ENCODE measurements at regions not wholly inside any gene's neighbourhood (a gene's known extent, or its start where the extent isn't known, plus 50 kb on each side); places are given as distances from the start of the nearest gene placed in this dataset.

DNA sequence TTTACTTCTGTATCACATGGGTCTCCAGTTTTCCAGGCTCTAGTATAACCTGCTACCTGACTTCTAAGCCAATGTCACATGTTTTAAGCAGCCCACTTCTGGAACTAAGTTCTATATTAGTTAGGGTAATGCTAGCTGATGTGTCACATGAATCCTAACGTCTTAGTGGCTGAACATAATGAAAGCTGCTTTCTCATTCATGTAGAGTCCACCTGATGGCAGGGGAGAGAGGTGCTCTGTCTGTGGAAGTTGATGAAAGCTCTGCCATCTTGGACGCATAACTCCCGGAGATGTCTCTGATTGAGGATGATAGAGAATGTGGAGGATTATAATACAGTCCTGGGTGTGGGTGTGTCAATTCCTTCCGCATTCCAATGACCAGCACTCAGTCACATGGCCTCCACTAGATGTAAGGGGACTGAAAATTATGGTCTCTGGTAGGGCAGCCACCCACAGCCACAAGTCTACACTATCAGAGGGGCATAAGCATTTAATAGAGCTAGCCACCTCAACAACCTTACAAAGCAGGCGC lies 234.4 kb upstream of the CRY1 start:
- Histone ChIP-seq H3K27ac (ENCODE audit: low read depth, low read length) (no peak overlapping the region), H3K27me3 (ENCODE audit: control insufficient read depth in 1 of 2, insufficient read depth in 2 of 2, low read length in 2 of 2) (peaks cover 11 to 15% of the 10 kb centered on the region in 2 donors), H3K4me3 (ENCODE audit: low read depth in 1 of 2, low read length in 2 of 2) (no peak overlapping the region), H3K36me3 (ENCODE audit: control insufficient read depth in 1 of 2, insufficient read depth in 2 of 2, low read length in 2 of 2) (no peaks in the 10 kb centered on the region), H3K4me1 (ENCODE audit: control insufficient read depth in 1 of 2, insufficient read depth in 2 of 2, low read length in 2 of 2) (no peaks in the 10 kb centered on the region), H3K9ac (ENCODE audit: low read depth in 1 of 2, low read length in 2 of 2) (no peak overlapping the region), H3K9me3 (ENCODE audit: control insufficient read depth in 1 of 2, low read length in 2 of 2) (no peaks in the 10 kb centered on the region)

GRCh38 chr12:107328442-107329133 lies 235.2 kb upstream of the CRY1 start:
- no peaks in the 10 kb centered on the region for H3K4me1 ChIP-seq (ENCODE audit: control insufficient read depth in 1 of 2, insufficient read depth in 2 of 2, low read length in 2 of 2)
- no peaks in the 10 kb centered on the region for H3K9me3 ChIP-seq (ENCODE audit: control insufficient read depth in 1 of 2, low read length in 2 of 2)
- peaks cover 4 to 8% of the 10 kb centered on the region in 2 donors for H3K27me3 ChIP-seq (ENCODE audit: control insufficient read depth in 1 of 2, insufficient read depth in 2 of 2, low read length in 2 of 2)
- H3K36me3 ChIP-seq (ENCODE audit: control insufficient read depth in 1 of 2, insufficient read depth in 2 of 2, low read length in 2 of 2): no peaks in the 10 kb centered on the region
- no peak overlapping the region for H3K27ac ChIP-seq (ENCODE audit: low read depth, low read length)
- H3K9ac ChIP-seq (ENCODE audit: low read depth in 1 of 2, low read length in 2 of 2): no peak overlapping the region
- no peak overlapping the region for H3K4me3 ChIP-seq (ENCODE audit: low read depth in 1 of 2, low read length in 2 of 2)

DNA sequence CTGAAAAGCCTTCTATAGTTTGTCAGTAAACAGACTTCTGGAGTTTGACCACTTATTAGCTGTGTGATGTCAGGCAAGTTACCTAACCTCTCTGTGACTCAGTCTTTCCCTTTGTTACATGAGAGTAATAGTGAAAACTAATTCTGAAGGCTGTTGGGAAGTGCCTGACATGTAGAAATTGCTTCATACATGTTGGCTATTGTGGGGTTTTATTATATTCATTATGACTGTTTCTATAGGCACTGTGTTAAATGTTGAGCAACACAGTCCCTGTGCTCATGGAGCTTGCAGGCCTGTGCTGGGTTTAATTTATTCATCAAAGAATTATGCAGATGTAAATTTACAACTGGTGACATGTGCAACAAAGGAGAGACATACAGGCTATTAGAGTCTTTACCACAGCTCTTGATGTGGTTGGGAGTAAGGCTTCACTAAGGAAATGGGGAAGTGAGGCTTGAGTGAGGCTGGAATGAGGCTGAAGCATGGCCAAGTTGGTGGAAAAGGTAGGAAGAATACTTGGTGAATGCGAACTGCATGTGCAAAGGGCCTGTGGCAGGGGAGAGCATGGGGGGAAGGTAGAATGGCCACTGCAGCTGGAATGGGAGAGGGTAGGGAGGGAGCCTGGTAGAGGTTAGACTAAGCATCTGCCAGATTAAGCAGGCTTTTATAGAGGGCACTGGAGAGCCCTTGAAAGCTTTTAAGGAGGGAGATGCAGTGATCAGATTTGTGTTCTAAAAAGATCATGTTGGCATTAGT lies 236.4 kb upstream of the CRY1 start:
- H3K27ac ChIP-seq (ENCODE audit: low read depth, low read length): no peak overlapping the region
- H3K4me1 ChIP-seq (ENCODE audit: control insufficient read depth in 1 of 2, insufficient read depth in 2 of 2, low read length in 2 of 2): no peaks in the 10 kb centered on the region
- H3K4me3 ChIP-seq (ENCODE audit: low read depth in 1 of 2, low read length in 2 of 2): no peak overlapping the region
- H3K9ac ChIP-seq (ENCODE audit: low read depth in 1 of 2, low read length in 2 of 2): no peak overlapping the region
- H3K9me3 ChIP-seq (ENCODE audit: control insufficient read depth in 1 of 2, low read length in 2 of 2): no peaks in the 10 kb centered on the region
- peaks cover 4 to 6% of the 10 kb centered on the region in 2 donors for H3K27me3 ChIP-seq (ENCODE audit: control insufficient read depth in 1 of 2, insufficient read depth in 2 of 2, low read length in 2 of 2)
- no peaks in the 10 kb centered on the region for H3K36me3 ChIP-seq (ENCODE audit: control insufficient read depth in 1 of 2, insufficient read depth in 2 of 2, low read length in 2 of 2)

GRCh38 chr12:107330831-107331431 lies 237.6 kb upstream of the CRY1 start:
- Histone ChIP-seq H3K36me3 (ENCODE audit: control insufficient read depth in 1 of 2, insufficient read depth in 2 of 2, low read length in 2 of 2) (no peaks in the 10 kb centered on the region), H3K4me3 (ENCODE audit: low read depth in 1 of 2, low read length in 2 of 2) (no peak overlapping the region), H3K4me1 (ENCODE audit: control insufficient read depth in 1 of 2, insufficient read depth in 2 of 2, low read length in 2 of 2) (no peaks in the 10 kb centered on the region), H3K9ac (ENCODE audit: low read depth in 1 of 2, low read length in 2 of 2) (no peak overlapping the region), H3K27ac (ENCODE audit: low read depth, low read length) (no peak overlapping the region), H3K9me3 (ENCODE audit: control insufficient read depth in 1 of 2, low read length in 2 of 2) (no peaks in the 10 kb centered on the region), H3K27me3 (ENCODE audit: control insufficient read depth in 1 of 2, insufficient read depth in 2 of 2, low read length in 2 of 2) (peaks cover 4 to 6% of the 10 kb centered on the region in 2 donors)

- no peak overlapping the region for H3K27ac ChIP-seq (ENCODE audit: low read depth, low read length)
These were observed 238.1 kb upstream of the CRY1 start for GRCh38 chr12:107331471-107331870.

DNA sequence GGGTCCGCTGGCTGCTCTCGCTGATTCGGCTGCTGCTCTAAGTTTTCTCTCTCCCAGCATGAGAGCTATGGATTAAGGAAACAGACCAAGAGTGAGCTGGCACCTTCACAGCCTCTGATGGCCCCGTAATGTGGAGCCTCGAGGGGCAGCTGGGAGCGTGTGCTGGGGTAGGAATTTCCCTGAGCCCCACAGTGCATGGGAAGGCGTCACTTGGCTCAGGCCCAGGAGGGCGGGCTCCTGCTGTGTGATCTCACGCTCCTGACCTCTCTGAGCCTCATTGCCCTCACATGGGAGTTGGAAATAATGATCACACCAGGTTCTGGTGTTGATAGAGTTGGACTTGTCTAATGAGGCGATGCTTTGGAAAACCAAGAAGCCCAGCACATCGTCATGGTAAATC lies 238.6 kb upstream of the CRY1 start:
- Histone ChIP-seq H3K4me3 (ENCODE audit: low read depth in 1 of 2, low read length in 2 of 2) (no peak overlapping the region), H3K27me3 (ENCODE audit: control insufficient read depth in 1 of 2, insufficient read depth in 2 of 2, low read length in 2 of 2) (peaks cover 4 to 6% of the 10 kb centered on the region in 2 donors), H3K4me1 (ENCODE audit: control insufficient read depth in 1 of 2, insufficient read depth in 2 of 2, low read length in 2 of 2) (no peaks in the 10 kb centered on the region), H3K36me3 (ENCODE audit: control insufficient read depth in 1 of 2, insufficient read depth in 2 of 2, low read length in 2 of 2) (no peaks in the 10 kb centered on the region), H3K9ac (ENCODE audit: low read depth in 1 of 2, low read length in 2 of 2) (no peak overlapping the region), H3K27ac (ENCODE audit: low read depth, low read length) (no peak overlapping the region), H3K9me3 (ENCODE audit: control insufficient read depth in 1 of 2, low read length in 2 of 2) (no peaks in the 10 kb centered on the region)

More at GRCh38 chr12:107331471-107331870, 238.1 kb upstream of the CRY1 start:
- Histone ChIP-seq H3K9me3 (ENCODE audit: control insufficient read depth in 1 of 2, low read length in 2 of 2) (no peaks in the 10 kb centered on the region), H3K36me3 (ENCODE audit: control insufficient read depth in 1 of 2, insufficient read depth in 2 of 2, low read length in 2 of 2) (no peaks in the 10 kb centered on the region), H3K9ac (ENCODE audit: low read depth in 1 of 2, low read length in 2 of 2) (no peak overlapping the region), H3K4me3 (ENCODE audit: low read depth in 1 of 2, low read length in 2 of 2) (no peak overlapping the region), H3K27me3 (ENCODE audit: control insufficient read depth in 1 of 2, insufficient read depth in 2 of 2, low read length in 2 of 2) (peaks cover 4 to 6% of the 10 kb centered on the region in 2 donors), H3K4me1 (ENCODE audit: control insufficient read depth in 1 of 2, insufficient read depth in 2 of 2, low read length in 2 of 2) (no peaks in the 10 kb centered on the region)

DNA sequence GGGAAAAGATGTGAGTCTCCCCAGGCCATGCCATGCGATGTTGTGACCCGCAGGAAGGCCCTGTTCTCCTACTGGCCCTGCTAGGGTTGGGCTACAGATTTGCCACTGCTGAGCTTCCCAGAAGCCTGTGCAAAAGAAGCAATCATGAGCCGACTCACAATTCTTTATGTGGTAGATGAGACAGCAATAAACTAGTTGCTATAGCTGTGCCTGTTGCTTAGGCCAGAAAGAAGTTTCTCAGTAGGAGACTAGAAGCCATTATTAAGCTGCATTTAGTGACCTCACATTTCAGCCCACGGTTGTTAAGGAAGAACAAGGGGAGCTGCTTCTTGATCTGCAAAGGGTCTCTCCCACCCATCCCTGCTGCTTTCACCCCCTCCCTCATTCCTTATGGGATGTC lies 239.4 kb upstream of the CRY1 start:
- no peak overlapping the region for H3K4me3 ChIP-seq (ENCODE audit: low read depth in 1 of 2, low read length in 2 of 2)
- H3K36me3 ChIP-seq (ENCODE audit: control insufficient read depth in 1 of 2, insufficient read depth in 2 of 2, low read length in 2 of 2): no peaks in the 10 kb centered on the region
- no peaks in the 10 kb centered on the region for H3K4me1 ChIP-seq (ENCODE audit: control insufficient read depth in 1 of 2, insufficient read depth in 2 of 2, low read length in 2 of 2)
- H3K27ac ChIP-seq (ENCODE audit: low read depth, low read length): no peak overlapping the region
- H3K9ac ChIP-seq (ENCODE audit: low read depth in 1 of 2, low read length in 2 of 2): no peak overlapping the region
- peaks cover 4 to 6% of the 10 kb centered on the region in 2 donors for H3K27me3 ChIP-seq (ENCODE audit: control insufficient read depth in 1 of 2, insufficient read depth in 2 of 2, low read length in 2 of 2)
- no peaks in the 10 kb centered on the region for H3K9me3 ChIP-seq (ENCODE audit: control insufficient read depth in 1 of 2, low read length in 2 of 2)

DNA sequence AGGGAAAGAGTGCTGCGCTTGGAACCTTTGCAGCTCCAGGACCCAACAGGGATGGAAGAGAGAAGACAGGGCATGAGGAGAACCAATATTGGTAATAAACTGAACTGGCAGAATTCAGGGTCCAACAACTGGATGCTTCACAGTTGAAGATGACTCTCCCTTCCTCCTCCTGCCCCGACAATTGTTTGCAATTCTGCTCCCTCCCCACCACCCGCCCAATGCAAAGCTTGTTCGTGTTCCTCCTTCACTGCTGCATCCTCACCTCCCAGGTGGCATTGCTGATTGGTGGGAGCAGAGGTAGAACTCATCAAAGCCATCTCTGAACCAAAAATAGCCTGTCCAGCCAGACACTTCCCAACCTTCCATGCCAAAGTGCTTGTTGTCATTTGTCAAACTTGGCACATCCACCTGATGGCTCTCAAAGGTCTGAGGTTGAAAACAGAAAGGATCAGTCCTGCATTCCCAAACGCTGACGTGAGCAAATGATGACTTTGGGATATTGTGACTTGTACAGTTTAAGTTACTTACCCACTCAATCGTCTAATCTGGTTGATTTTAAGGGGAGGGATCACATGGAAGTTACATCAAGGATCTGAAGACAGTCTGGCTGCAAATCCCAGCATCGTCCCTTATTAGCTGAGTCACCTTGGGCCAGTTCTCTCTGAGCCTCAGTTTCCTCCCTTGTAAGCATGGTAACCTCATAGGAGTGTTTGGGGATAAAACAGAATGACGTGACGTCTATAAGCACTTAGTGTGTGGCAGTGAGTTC lies 242.6 kb upstream of the CRY1 start:
- Histone ChIP-seq H3K27me3 (ENCODE audit: control insufficient read depth in 1 of 2, insufficient read depth in 2 of 2, low read length in 2 of 2) (no peaks in the 10 kb centered on the region), H3K27ac (ENCODE audit: low read depth, low read length) (no peak overlapping the region)

GRCh38 chr12:107336695-107337094 lies 243.3 kb upstream of the CRY1 start:
- H3K27ac ChIP-seq (ENCODE audit: low read depth, low read length): no peak overlapping the region
- H3K9me3 ChIP-seq (ENCODE audit: control insufficient read depth in 1 of 2, low read length in 2 of 2): no peaks in the 10 kb centered on the region
- H3K27me3 ChIP-seq (ENCODE audit: control insufficient read depth in 1 of 2, insufficient read depth in 2 of 2, low read length in 2 of 2): no peaks in the 10 kb centered on the region
- H3K4me3 ChIP-seq (ENCODE audit: low read depth in 1 of 2, low read length in 2 of 2): no peak overlapping the region
- H3K4me1 ChIP-seq (ENCODE audit: control insufficient read depth in 1 of 2, insufficient read depth in 2 of 2, low read length in 2 of 2): no peaks in the 10 kb centered on the region
- no peaks in the 10 kb centered on the region for H3K36me3 ChIP-seq (ENCODE audit: control insufficient read depth in 1 of 2, insufficient read depth in 2 of 2, low read length in 2 of 2)
- H3K9ac ChIP-seq (ENCODE audit: low read depth in 1 of 2, low read length in 2 of 2): no peak overlapping the region

More for the DNA sequence above, 242.6 kb upstream of the CRY1 start:
- Histone ChIP-seq H3K36me3 (ENCODE audit: control insufficient read depth in 1 of 2, insufficient read depth in 2 of 2, low read length in 2 of 2) (no peaks in the 10 kb centered on the region), H3K4me3 (ENCODE audit: low read depth in 1 of 2, low read length in 2 of 2) (no peak overlapping the region), H3K4me1 (ENCODE audit: control insufficient read depth in 1 of 2, insufficient read depth in 2 of 2, low read length in 2 of 2) (no peaks in the 10 kb centered on the region), H3K9ac (ENCODE audit: low read depth in 1 of 2, low read length in 2 of 2) (no peak overlapping the region), H3K9me3 (ENCODE audit: control insufficient read depth in 1 of 2, low read length in 2 of 2) (no peaks in the 10 kb centered on the region)

Data from duodenal mucosa (tissue), 2 donors.